ENCODE measurements at regions not wholly inside any gene's neighbourhood (a gene's known extent, or its start where the extent isn't known, plus 50 kb on each side); places are given as distances from the start of the nearest gene placed in this dataset.

DNA sequence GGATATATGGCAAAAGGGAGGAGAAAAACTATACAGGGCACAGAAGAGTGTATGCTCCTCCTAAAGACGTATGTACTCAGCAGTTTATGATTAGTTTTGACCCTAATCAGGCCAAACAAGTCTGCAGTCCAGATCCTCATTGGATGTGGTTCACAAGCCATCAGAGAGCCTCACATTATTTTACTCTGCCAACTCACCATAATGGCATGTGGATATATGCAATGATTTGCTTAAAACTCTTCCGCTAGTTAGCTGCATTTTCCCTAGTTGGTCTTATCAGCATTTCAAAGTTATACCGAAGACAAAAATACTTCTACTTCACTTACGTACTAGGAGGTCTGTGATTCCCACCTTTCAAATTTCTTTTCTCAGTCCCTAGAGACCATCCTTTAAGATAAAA lies 198.4 kb downstream of the CMPK2 start:
- no peak for DNase-seq (ENCODE audit: low read depth)

DNA sequence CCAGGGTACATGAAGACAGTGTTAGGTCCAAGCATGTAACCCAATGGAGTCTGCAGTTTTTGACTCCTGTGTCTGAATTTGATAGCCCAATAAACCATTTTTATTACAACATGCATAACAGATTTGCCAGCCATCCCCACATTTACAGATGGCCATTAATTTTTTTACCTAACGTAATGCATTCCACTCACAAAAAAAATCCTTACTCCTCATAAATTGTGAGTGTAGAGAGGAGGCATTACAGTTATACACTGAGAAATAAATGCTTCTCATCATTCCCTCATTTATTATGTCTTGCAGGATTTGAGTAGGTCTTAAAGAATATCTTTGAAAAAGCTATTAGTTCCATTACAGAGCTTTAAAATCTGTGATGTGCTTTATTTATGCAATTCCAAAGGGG lies 193.8 kb downstream of the CMPK2 start:
- DNase-seq (ENCODE audit: low read depth): no peak

DNA sequence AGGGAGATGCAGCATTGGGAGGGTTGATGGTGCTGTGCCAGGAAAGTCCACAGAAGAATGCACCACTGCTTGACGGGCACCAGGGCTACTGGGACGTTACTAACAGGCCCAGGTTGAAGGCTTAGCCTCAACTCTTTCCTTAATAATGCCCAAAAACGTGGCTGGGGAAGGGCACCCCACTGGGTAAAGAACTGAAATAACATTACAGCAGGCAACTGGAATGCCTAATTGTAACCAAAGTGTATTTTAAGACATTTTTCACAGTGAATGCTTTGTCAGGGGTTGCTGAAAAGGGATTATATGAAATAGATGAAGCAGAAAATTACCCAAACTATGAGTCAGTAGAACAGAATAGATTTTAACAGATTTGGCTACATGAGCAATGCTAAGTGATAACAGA lies 191.3 kb downstream of the CMPK2 start:
- no peak for DNase-seq (ENCODE audit: low read depth)

DNA sequence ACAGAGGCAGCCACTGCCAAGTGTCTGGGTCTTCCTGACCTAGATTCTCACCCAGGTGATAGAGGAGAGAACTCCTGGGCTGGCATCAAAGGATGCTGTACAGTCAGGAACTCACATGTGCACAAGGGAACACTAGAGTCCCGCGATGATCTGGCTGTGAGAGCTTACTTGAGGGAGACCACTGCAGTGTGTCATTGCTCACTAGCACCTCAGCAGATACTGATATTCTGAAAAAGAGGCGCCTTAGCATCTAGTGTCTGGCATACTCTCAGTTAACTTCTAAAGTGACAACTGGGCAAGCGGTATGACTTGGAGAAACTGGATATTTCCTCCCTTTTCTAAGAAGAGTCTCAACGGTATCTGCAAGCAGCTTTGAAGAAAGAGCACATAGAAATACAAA lies 189.9 kb downstream of the CMPK2 start:
- DNase-seq (ENCODE audit: low read depth): no peak

DNA sequence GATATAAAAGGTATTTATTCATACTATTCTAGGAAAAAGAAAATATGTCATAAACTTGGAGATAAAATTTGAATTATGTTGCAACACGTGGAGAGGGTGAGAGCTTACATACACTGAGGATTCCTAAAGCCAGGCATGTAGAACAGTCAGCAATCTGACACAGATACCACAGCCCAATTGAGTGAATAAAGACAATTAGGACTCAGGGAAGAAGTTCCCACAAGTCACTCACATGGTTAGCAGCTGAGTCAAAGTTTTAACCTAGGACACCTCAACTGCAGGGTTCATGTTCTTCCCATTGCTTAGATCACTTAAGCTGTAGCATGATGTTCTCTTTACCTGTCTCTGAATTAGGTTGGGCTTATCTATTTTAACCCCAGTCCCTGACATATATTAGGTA lies 189.5 kb downstream of the CMPK2 start:
- DNase-seq (ENCODE audit: low read depth): no peak

DNA sequence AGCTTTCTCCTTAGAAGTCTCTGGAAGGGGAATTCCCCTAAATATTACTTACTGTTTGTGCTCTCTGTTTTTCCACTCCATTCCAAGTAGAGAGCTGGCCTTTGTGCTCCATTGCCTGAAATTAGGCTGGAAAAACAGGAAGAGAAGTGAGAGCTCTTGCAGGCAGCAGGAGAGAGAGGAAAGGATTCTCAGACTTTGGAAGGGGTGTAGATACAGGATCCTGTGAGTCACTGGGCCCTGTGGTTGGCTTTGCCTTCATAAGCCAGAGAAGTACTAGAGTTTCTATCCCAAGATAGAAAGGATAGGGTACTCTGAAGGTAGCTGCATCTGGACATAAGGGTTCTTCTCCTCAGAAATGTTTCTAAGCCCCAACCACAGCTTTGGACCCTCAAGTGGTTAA lies 188.9 kb downstream of the CMPK2 start:
- no peak for DNase-seq (ENCODE audit: low read depth)

DNA sequence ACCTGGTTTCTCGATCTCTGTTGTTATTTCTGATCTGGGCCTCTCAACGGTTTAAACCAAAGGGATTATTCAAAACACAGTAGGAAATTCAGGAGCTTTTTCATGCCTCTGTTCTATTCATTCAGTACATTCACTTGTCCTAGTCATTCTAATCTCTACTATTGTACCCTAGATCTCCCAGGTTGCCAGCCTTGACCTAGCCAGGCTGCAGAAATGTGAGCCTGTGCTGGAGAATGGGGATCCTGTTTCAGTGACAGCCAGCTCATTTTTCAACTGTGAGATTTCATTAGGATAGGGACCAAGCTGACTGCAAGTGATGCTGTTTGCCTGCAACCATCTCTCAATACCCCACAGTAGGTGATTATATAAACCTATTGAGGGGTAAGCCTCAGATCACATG lies 186.2 kb downstream of the CMPK2 start:
- no peak for DNase-seq (ENCODE audit: low read depth)

DNA sequence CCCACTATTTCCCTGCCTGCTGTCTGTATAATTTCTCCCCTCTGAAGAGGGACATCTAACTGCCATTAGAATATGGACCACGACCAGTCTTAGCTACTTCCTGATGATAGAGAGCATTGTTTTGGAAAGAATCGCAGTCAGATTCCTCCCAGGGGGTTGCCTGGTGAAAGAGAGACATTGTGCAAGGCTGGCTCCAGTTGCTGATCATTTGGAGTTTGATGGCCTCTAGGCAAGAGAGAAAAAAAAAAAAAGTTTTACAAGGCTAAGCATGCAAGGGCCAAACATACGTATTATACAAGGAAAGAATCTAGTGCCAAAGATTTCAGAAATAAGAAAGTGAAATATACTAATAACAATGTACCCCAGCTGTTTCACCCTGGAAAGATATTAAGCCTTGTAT lies 182.2 kb downstream of the CMPK2 start:
- no peak for DNase-seq (ENCODE audit: low read depth)

DNA sequence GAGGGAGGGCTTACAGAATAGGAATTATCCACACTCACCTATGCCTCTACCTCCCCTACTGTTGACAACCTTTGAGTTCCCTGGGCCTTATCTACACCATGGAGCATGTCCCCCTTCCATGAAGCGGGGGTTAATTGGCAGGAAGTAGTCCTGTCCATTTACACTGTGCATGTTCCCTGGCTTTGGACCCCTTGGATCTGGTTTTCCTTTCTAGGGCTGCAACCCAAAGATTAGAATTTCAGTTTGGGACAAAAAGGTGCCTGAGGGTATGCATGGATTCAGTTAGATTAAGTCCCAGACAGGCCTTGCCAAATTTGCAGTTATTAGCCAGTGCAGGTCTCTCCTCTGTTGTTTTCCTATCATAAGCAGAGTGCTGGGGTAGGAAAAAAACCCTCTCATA lies 180.3 kb downstream of the CMPK2 start:
- no peak for DNase-seq (ENCODE audit: low read depth)

DNA sequence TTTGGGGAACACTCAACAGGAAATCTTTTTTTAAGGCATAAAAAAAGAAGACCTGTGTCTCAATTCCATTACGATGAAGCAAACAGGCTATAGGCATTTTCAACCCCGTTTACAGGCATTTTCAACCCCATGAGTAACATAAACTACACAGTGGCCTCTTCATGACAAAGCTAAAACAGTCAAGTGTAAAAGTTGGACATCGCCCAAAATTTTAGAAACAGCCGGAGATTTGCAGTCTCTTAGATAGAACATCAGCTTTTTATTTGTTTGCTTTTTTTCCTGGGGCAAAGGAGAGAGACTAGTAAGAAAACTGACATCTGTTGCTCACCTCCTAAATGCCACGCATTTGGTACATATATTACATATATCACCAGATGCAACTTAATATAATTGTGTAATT lies 173.7 kb downstream of the CMPK2 start:
- DNase-seq (ENCODE audit: low read depth): no peak

DNA sequence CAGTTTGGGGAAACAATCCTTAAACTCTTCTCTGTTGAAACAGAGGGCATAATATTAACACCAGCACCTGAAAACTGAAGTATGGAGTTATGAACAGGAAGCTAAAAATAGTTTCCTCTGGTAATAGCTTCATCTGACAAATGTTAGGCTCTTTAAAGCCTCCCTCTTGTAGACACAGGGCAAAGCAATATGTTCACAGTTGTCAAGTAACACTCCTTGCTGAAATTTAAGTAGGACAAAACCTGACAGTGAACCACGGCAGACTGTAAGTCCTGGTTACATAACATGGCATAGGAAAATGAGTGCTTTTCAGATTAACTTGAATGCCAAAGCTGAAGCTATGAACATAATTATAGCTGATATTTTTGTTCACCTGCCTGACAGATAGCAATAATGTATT lies 172.9 kb downstream of the CMPK2 start:
- DNase-seq (ENCODE audit: low read depth): no peak

DNA sequence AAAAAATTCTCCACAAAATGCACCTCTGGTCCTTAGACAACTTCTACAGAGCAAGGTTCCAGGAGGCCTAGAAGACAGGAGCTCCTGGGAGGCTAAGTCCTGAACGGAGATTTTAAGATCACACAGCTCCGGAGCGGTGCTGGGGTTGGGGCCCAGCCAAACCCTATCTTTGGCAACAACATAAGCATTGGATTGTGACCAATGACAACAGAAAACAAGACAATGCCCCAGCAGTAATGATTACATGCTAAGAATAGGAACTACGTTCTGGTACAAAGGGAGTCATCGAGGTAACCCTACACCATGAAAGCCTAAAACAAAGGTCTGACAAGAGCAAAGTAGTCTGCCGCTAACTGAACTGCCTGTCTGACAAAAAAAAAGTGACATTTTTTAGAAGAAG lies 171.2 kb downstream of the CMPK2 start:
- no peak for DNase-seq (ENCODE audit: low read depth)

DNA sequence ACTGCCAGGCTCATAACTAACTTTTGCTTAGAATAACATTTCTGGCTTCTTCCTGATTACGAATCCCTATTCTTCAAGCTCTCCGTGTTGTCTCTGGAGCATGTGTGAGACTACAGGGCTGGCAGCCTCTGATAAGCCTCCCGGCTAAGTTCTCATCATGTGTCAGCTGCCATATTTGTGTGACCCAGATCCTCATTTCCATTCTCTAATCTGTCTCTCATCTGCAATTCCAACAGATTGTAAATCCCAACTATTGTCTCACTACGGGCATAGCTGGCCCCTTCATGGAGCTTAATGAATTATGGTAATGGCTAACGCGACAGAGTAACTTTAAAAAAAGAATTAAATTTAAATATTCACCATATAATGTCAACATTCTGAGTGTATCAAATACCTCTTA lies 165.4 kb downstream of the CMPK2 start:
- DNase-seq (ENCODE audit: low read depth): no peak

DNA sequence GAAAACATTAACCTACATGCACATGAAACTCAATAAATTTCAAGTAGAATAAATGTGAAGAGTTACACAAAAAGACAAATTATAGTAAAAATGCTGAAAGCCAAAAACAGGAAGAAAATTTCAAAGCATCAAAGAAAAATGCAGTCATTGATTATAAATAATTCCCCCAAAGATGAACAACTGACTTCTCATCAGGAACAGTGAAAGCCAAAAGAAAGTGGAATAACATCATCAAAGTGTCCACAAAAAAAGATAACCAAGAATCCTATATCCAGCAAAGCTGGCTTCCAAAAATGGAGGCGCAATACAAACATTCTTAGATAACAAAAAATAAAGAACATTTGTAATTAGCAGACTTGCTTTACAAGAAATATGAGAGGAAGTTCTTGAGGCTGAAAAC lies 161.6 kb downstream of the CMPK2 start:
- DNase-seq (ENCODE audit: low read depth): no peak

DNA sequence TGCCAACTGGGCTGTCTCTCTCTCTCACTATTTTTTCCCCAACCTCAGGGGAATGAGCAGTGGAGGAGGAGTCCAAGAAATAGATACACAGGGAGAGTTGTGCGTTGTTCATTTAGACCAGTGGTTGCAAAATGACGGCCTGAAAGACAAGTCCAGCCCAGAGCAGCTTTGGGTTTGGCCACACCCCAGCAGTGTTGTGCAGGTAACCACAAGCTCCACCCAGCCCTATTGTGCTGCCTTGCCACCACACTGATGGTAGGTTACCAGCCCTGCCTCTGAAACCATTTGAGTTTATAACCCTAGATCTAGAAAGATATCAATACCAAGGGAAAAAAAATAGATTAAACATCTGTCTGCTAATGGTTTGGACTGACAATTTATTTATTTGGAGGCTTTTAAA lies 144.3 kb downstream of the CMPK2 start:
- DNase-seq (ENCODE audit: low read depth): no peak

DNA sequence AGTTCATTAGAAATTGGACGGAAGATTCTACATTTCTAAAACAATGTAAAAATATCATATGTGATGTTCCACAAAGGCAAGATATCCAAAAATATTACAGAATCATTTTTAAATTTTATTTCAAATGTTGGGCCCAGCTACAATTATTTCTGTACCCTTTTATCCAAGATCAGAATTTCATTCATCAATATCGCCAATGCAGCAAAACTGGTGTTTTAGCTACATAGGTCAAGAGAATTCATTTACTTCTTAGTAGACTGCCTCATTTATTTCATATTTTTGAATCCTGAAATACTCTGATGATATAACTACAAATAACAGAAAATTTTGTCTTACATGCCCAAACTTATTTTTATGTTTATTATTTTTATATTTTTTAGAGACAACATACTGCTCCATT lies 143.1 kb downstream of the CMPK2 start:
- DNase-seq (ENCODE audit: low read depth): no peak

DNA sequence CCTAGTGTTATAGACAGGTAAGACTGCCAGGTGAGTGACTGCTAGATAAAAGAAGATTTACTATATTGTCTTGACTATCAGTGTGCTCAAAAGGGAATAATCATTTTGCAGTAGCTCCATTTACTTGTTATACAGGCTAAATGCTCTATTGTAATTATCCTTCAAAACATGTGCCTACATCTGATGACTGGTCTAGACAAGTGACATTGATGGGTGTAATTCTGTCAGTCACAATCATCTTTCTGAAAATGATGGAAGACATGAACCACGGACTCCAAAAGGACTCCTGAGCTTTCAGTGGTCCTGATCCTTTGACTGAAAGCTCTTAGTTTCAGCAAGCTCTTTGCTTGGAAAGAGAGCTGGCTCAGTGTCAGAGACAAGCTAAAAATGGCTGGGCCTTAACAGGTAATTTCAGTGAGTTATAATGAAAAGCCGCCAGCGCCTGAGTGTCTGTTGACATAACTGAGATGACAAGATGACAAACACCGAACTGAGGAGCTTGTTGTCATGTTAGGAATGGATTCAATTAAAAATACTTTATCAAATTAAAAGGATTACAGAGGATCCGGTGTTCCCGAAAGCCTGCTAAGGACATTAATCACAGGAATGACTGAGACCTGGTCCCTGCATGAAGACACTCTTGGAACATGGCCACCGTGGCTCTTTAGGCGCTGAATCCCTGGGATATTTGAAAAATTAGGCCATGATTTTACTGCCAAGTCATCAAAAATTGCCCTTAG lies 141.7 kb downstream of the CMPK2 start:
- no peak for DNase-seq (ENCODE audit: low read depth)

DNA sequence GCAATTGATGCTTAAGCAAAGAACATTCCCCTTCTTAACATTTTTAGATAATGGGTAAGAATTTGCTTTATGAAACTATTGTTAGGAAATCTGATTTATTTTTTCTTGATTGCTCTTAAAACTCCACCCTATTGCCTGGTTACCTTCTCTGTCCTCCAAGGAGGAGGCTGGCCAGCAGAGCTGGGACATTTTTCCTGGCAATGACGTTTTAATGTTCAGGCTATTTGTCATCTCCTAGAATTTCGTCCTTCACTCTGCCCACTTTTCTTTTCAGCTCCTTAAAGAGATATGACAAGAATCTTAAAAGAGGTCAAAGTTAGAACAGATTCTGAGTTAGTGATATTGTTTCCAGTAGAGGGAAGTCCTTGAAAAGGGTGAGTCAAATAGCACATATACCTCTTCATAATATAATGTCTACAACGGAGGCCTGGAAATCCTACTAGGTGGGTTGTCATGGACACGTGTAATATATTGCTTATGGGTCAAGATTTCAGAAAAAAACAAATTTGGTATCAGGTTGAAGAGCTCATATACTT lies 141.0 kb downstream of the CMPK2 start:
- no peak for DNase-seq (ENCODE audit: low read depth)

DNA sequence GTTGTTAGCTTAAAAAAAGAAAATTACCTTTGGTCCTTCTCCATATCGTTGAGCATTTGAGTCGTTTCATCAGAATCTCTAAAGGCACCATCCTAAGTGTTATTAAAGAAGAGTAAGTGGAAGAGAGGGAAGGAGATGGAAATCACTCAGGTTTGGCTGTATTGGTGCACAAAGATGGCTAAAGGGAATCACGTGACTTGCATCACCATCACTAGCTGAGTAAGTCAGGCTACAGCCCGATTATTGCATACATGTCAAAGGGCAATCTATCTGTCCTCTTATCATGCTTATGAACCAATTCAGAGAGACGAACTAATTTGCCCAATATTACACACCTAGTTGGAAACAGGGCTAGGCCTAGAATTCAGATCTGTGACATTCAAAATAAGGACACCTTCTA lies 137.6 kb downstream of the CMPK2 start:
- DNase-seq (ENCODE audit: low read depth): no peak

DNA sequence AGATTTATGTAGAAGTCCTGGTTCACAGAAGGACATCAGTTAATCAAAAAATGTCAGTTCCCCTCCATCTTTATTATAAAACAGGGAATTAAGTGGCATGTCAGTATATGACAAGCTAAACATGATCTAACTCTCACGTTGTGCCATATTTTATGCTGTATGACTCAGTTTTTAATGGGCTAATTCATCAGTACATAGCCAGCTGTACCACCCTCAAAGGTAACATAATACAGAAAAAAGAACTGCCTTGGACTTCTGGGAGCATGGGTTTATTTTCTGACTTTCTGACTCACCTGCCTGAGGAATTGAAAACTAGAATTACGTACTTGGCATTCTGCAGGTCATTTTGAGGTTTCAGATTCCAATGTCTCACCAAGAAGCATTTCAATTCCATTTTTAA lies 135.7 kb downstream of the CMPK2 start:
- DNase-seq (ENCODE audit: low read depth): no peak

DNA sequence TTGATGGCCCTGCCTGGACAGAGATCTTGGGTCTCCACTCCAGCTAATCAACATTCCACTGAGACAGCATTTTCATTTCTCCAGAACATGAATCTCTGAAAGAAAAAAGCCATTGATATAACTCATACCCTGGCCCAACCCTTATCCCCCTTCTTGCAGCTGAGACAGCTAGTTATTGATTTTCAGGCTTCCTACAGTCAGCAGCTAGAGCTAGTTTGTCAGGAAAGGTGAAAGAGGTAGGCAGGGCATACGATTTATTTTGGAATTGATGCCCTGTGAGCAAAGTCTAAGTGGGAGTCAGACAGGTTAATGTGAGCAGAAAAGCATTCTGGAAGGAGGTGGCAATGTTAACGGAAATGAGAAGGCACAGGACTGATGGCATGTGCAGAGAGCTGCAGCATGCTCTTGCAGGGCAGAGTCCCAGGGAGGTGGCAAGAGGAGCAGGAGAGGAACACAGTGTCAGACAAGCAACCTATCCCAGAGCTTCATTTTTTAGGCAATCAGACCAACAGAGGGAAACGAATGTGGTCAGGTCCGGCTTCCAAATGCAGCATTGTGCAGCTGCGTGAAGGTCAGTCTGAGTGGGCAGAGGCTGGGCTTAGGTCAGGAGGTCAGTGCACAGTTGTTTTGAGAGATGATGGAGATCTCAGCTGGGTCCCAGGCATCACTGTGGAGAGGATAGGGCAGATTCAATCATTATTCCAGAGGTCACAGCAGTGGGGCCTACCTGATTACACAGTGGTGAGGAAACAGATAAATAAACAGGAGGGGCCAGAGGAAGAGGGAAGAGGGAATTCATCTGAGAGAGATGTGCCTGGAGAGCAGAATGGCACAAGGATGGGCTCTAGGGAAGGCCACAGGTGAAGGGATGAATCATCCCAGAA lies 134.8 kb downstream of the CMPK2 start:
- DNase-seq (ENCODE audit: low read depth): no peak

DNA sequence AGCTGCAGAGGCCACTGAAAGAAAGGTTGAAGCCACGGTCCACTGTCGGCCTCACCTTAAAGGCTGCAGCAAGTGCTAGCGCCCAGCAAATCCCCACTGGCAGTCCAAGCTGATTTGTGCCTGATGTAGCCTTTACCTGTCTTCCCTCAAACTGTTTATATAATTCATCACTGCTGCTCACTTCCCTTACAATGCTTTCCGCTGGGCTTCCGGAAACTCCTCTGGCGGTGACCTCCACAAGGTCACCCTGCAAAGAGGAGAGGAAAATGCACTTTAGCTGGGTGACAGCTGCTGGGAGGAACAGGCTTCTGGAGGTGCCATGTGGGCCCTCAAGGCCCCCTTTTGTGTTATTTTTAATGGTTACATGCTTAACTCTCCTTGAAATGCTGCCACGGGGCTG lies 126.2 kb downstream of the CMPK2 start:
- DNase-seq (ENCODE audit: low read depth): no peak

DNA sequence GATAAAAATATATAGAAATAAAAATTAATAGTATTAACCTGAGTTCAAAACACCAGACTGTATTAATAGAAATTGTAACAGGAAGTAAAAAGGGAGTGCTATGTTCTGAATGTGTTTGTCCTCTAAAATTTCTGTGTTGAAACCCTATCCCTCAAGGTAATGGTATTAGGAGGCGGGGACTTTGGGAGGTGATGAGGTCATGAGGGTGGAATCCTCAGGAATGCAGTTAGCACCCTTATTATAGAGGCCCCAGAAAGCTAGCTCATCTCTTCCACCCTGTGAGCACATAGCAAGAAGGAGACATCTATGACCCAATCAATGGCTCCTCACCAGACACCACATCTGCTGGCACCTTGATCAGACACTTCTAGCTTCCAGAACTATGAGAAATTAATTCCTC lies 124.5 kb downstream of the CMPK2 start:
- no peak for DNase-seq (ENCODE audit: low read depth)
